ENCODE measurements at regions not wholly inside any gene's neighbourhood (a gene's known extent, or its start where the extent isn't known, plus 50 kb on each side); places are given as distances from the start of the nearest gene placed in this dataset.

- TF ChIP-seq ZFP90 (CRISPR knock-in tag; IDR thresholded peaks at IDR 0.05; ENCODE audit: borderline replicate concordance) (no peak), MTF2 (CRISPR knock-in tag; IDR thresholded peaks at IDR 0.05; ENCODE audit: borderline replicate concordance) (no peak), CEBPB (IDR thresholded peaks at IDR 0.05; ENCODE audit: borderline replicate concordance, low read depth, low read length) (no peak), POLR2A (IDR thresholded peaks at IDR 0.05; ENCODE audit: insufficient read depth in 1 of 2, low read depth in 2 of 2, low read length in 2 of 2) (no peak), IRF1 (CRISPR knock-in tag; IDR thresholded peaks at IDR 0.05; ENCODE audit: low read depth) (no peak), CTCF (CRISPR knock-in tag; IDR thresholded peaks at IDR 0.05) (no peak), GPN1 (CRISPR knock-in tag; IDR thresholded peaks at IDR 0.05; ENCODE audit: borderline replicate concordance) (no peak), NR2F1 (CRISPR knock-in tag; IDR thresholded peaks at IDR 0.05) (no peak), ATF7 (IDR thresholded peaks at IDR 0.05) (no peak), ATF7 (CRISPR knock-in tag; IDR thresholded peaks at IDR 0.05) (no peak), ZBTB49 (CRISPR knock-in tag; IDR thresholded peaks at IDR 0.05; ENCODE audit: borderline replicate concordance) (no peak), RAD21 (CRISPR knock-in tag; IDR thresholded peaks at IDR 0.05) (no peak), EZH2 (conservative IDR thresholded peaks at IDR 0.05; ENCODE audit: low read depth, low read length) (no peak)
Observed at GRCh38 chr4:121519236-121519838, 138.5 kb upstream of the QRFPR start.
